H1 (cell line): ENCODE measurements at regions not wholly inside any gene's neighbourhood (a gene's known extent, or its start where the extent isn't known, plus 50 kb on each side); places are given as distances from the start of the nearest gene placed in this dataset.

Source experiments
- CTCF ChIA-PET: fragments of 300-600 bp; sonication (Branson Sonifier 250); formaldehyde crosslinking; loops from one replicate; lab custom pipeline; 2021; ENCODE audit not compliant: partially characterized antibody; lab: Charles Lee
- POLR2A ChIA-PET: fragments of 300-600 bp; sonication (Branson Sonifier 250); formaldehyde crosslinking; loops from one replicate; lab custom pipeline; 2021; ENCODE audit warnings: inconsistent platforms; ENCODE audit not compliant: partially characterized antibody; lab: Charles Lee
- DNase-seq, 2 experiments: peaks; one replicate each; pipeline versions ENCODE4 v3.0.0 to v3.0.0-alpha.2; 2010 to 2022; ENCODE audit warnings: low spot score in 2 of 2, low read depth in 1 of 2, mixed read lengths in 1 of 2
- FAIRE-seq: peaks from 2 replicates; lab custom pipeline; 2011; peaks lifted over from hg19 to GRCh38; lab: Jason Lieb, UNC
- H2AFZ ChIP-seq: 2 replicates; pipeline ENCODE4 v1.8.1; 2012; ENCODE audit warnings: low read length, inconsistent platforms
- H2AK5ac ChIP-seq: 2 replicates; pipeline ENCODE4 v1.6.1; 2013; ENCODE audit warnings: low read depth, low read length
- H2BK120ac ChIP-seq: replicated peaks from 2 replicates; pipeline ENCODE3; 2013; ENCODE audit warnings: low read depth, low read length, inconsistent platforms
- H2BK12ac ChIP-seq: 2 replicates; pipeline ENCODE4 v1.6.1; 2013; ENCODE audit warnings: low read depth, low read length
- H2BK15ac ChIP-seq: 2 replicates; pipeline ENCODE4 v1.6.1; 2013; ENCODE audit warnings: low read length
- H2BK20ac ChIP-seq: 2 replicates; pipeline ENCODE4 v1.6.1; 2013; ENCODE audit warnings: low read length
- H2BK5ac ChIP-seq: 2 replicates; pipeline ENCODE4 v1.6.1; 2013; ENCODE audit warnings: low read depth, low read length
- H3K14ac ChIP-seq: 2 replicates; pipeline ENCODE4 v1.6.1; 2013; ENCODE audit warnings: inconsistent platforms; ENCODE audit not compliant: insufficient read length
- H3K18ac ChIP-seq: 2 replicates; pipeline ENCODE4 v1.6.1; 2013; ENCODE audit warnings: low read length; ENCODE audit errors: extremely low read depth
- H3K23ac ChIP-seq: 2 replicates; pipeline ENCODE4 v1.6.1; 2013; ENCODE audit warnings: inconsistent platforms; ENCODE audit not compliant: insufficient read length
- H3K23me2 ChIP-seq: 2 replicates; pipeline ENCODE4 v1.6.1; 2013; ENCODE audit warnings: low read depth, low read length
- H3K27ac ChIP-seq: 2 replicates; pipeline ENCODE4 v1.6.1; 2011; ENCODE audit warnings: low read depth, low read length, inconsistent platforms
- H3K27me3 ChIP-seq, 4 experiments: replicated peaks in 1 of 4; 1 replicate in 1 of 4; 2 replicates in 3 of 4; pipeline versions ENCODE4 v1.6.1 to v1.8.1; 2011 to 2013; ENCODE audit warnings: low read length in 3 of 4, mild to moderate bottlenecking in 3 of 4, inconsistent platforms in 2 of 4, mixed read lengths in 2 of 4, moderate library complexity in 1 of 4; ENCODE audit not compliant: control insufficient read depth in 3 of 4, insufficient read depth in 3 of 4; ENCODE audit errors: extremely low read depth in 1 of 4
- H3K36me3 ChIP-seq, 4 experiments: 2 replicates each; pipeline versions ENCODE4 v1.6.1 to v1.8.1; 2011 to 2013; ENCODE audit warnings: mild to moderate bottlenecking in 4 of 4, low read length in 3 of 4, moderate library complexity in 2 of 4, control low read depth in 1 of 4, inconsistent platforms in 1 of 4; ENCODE audit not compliant: insufficient read depth in 4 of 4, control insufficient read depth in 2 of 4
- H3K4ac ChIP-seq: replicated peaks from 2 replicates; pipeline ENCODE3; 2013; ENCODE audit warnings: low read length, low read depth, mixed read lengths, inconsistent platforms; ENCODE audit not compliant: insufficient read length
- H3K4me1 ChIP-seq, 4 experiments: replicated peaks in 1 of 4; 1 replicate in 1 of 4; 2 replicates in 3 of 4; pipeline versions ENCODE4 v1.6.1 to v1.8.1; 2011 to 2013; ENCODE audit warnings: low read length in 3 of 4, inconsistent platforms in 2 of 4, mixed read lengths in 1 of 4; ENCODE audit not compliant: insufficient read depth in 4 of 4, control insufficient read depth in 3 of 4
- H3K4me2 ChIP-seq, 2 experiments: 2 replicates each; pipeline versions ENCODE4 v1.6.1 to v1.8.1; 2011 to 2013; ENCODE audit warnings: low read depth in 2 of 2, low read length in 2 of 2, control low read depth in 1 of 2, inconsistent platforms in 1 of 2, mild to moderate bottlenecking in 1 of 2; ENCODE audit not compliant: insufficient read depth in 1 of 2
- H3K4me3 ChIP-seq, 4 experiments: fragments of 200-600, 300-600 bp in 1 of 4; sonication (generic), shearing (Covaris generic), sonication (Bioruptor Twin) in 1 of 4; 2 replicates each; pipeline versions ENCODE4 v1.5.1 to v1.8.1; 2011 to 2016; ENCODE audit warnings: low read length in 4 of 4, low read depth in 3 of 4, control low read depth in 2 of 4, inconsistent platforms in 2 of 4, mild to moderate bottlenecking in 2 of 4, mixed read lengths in 1 of 4, moderate library complexity in 1 of 4; ENCODE audit not compliant: insufficient read depth in 2 of 4; ENCODE audit errors: extremely low read depth in 1 of 4
- H3K56ac ChIP-seq: replicated peaks from 2 replicates; pipeline ENCODE3; 2013; ENCODE audit warnings: low read depth, mild to moderate bottlenecking, mixed read lengths, low read length, inconsistent platforms; ENCODE audit not compliant: insufficient read length
- H3K79me1 ChIP-seq: 2 replicates; pipeline ENCODE4 v1.6.1; 2013; ENCODE audit warnings: low read depth, low read length, control low read depth
- H3K79me2 ChIP-seq, 2 experiments: 2 replicates each; pipeline versions ENCODE4 v1.6.1 to v1.8.1; 2012 to 2013; ENCODE audit warnings: low read length in 2 of 2, mild to moderate bottlenecking in 2 of 2, inconsistent platforms in 1 of 2; ENCODE audit not compliant: insufficient read depth in 2 of 2, control insufficient read depth in 1 of 2
- H3K9ac ChIP-seq, 4 experiments: replicated peaks in 1 of 4; 1 replicate in 1 of 4; 2 replicates in 3 of 4; pipeline versions ENCODE4 v1.6.1 to v1.8.1; 2011 to 2013; ENCODE audit warnings: low read depth in 3 of 4, low read length in 3 of 4, control low read depth in 2 of 4, mild to moderate bottlenecking in 2 of 4, moderate library complexity in 2 of 4, inconsistent platforms in 1 of 4; ENCODE audit errors: extremely low read depth in 1 of 4
- H3K9me3 ChIP-seq, 2 experiments: 2 replicates each; pipeline versions ENCODE4 v1.6.1 to v1.8.1; 2012 to 2013; ENCODE audit warnings: mild to moderate bottlenecking in 2 of 2, moderate library complexity in 2 of 2, control low read depth in 1 of 2, inconsistent platforms in 1 of 2, low read depth in 1 of 2, low read length in 1 of 2, mixed read lengths in 1 of 2; ENCODE audit not compliant: insufficient read depth in 2 of 2
- H4K20me1 ChIP-seq, 2 experiments: replicated peaks in 1 of 2; 2 replicates each; pipeline versions ENCODE3 to v1.8.1; 2011 to 2013; ENCODE audit warnings: inconsistent platforms in 2 of 2, low read length in 2 of 2, mild to moderate bottlenecking in 1 of 2; ENCODE audit not compliant: insufficient read depth in 2 of 2, control insufficient read depth in 1 of 2
- H4K5ac ChIP-seq: 2 replicates; pipeline ENCODE4 v1.6.1; 2013; ENCODE audit warnings: low read length, low read depth, mixed read lengths, inconsistent platforms; ENCODE audit not compliant: insufficient read length
- H4K8ac ChIP-seq: 2 replicates; pipeline ENCODE4 v1.8.0; 2013; ENCODE audit warnings: mild to moderate bottlenecking, moderate library complexity, low read length, inconsistent platforms; ENCODE audit not compliant: insufficient read depth; ENCODE audit errors: extremely low read depth
- H4K91ac ChIP-seq: replicated peaks from 2 replicates; pipeline ENCODE3; 2013; ENCODE audit warnings: low read length, mixed read lengths, inconsistent platforms; ENCODE audit not compliant: insufficient read length
- BACH1 ChIP-seq: IDR thresholded peaks from 2 replicates; pipeline ENCODE4 v1.6.1; 2012; ENCODE audit warnings: low read length, improper control_type of control experiment
- BRCA1 ChIP-seq: IDR thresholded peaks from 2 replicates; pipeline ENCODE4 v1.6.1; 2012; ENCODE audit warnings: low read depth, low read length, improper control_type of control experiment
- CBX8 ChIP-seq: fragments of 300-800, 300-1000 bp; sonication (generic); IDR thresholded peaks from 2 replicates; pipeline ENCODE4 v1.7.1; 2016; ENCODE audit warnings: low read depth, low read length, borderline replicate concordance
- CTBP2 ChIP-seq: IDR thresholded peaks from 2 replicates; pipeline ENCODE4 v1.7.0; 2011; ENCODE audit warnings: borderline replicate concordance, mild to moderate bottlenecking, moderate library complexity, mixed read lengths, low read length; ENCODE audit not compliant: insufficient read depth, insufficient read length
- EGR1 ChIP-seq: IDR thresholded peaks from 2 replicates; pipeline ENCODE4 v1.6.1; 2011; ENCODE audit warnings: low read depth, low read length, borderline replicate concordance
- GABPA ChIP-seq: IDR thresholded peaks from 2 replicates; pipeline ENCODE4 v1.6.1; 2011; ENCODE audit warnings: mild to moderate bottlenecking, low read length, moderate library complexity, borderline replicate concordance; ENCODE audit not compliant: insufficient read depth
- HDAC2 ChIP-seq, 2 experiments: fragments of 300-600 bp in 1 of 2; sonication (generic) in 1 of 2; IDR thresholded peaks; 2 replicates each; pipeline ENCODE4 v1.6.1; 2011 to 2012; ENCODE audit warnings: low read depth in 2 of 2, low read length in 2 of 2, mild to moderate bottlenecking in 2 of 2, moderate library complexity in 2 of 2, borderline replicate concordance in 1 of 2, inconsistent platforms in 1 of 2
- JUN ChIP-seq: IDR thresholded peaks from 2 replicates; pipeline ENCODE4 v1.6.1; 2011; ENCODE audit warnings: low read depth, mild to moderate bottlenecking, improper control_type of control experiment, low read length
- MAX ChIP-seq: IDR thresholded peaks from 2 replicates; pipeline ENCODE4 v1.6.1; 2012; ENCODE audit warnings: inconsistent platforms
- NRF1 ChIP-seq: IDR thresholded peaks from 2 replicates; pipeline ENCODE4 v1.6.1; 2011; ENCODE audit warnings: mild to moderate bottlenecking, low read depth, low read length, improper control_type of control experiment
- POLR2AphosphoS5 ChIP-seq: IDR thresholded peaks from 2 replicates; pipeline ENCODE4 v1.6.1; 2011; ENCODE audit warnings: low read depth, low read length
- RAD21 ChIP-seq, 2 experiments: IDR thresholded peaks in 1 of 2; conservative IDR thresholded peaks in 1 of 2; 2 replicates each; pipeline ENCODE4 v1.6.1; 2011; ENCODE audit warnings: low read depth in 2 of 2, low read length in 2 of 2, improper control_type of control experiment in 1 of 2, inconsistent platforms in 1 of 2, mild to moderate bottlenecking in 1 of 2, moderate library complexity in 1 of 2
- SIX5 ChIP-seq: IDR thresholded peaks from 2 replicates; pipeline ENCODE4 v1.6.1; 2011; ENCODE audit warnings: mild to moderate bottlenecking, low read depth, low read length
- TCF12 ChIP-seq: IDR thresholded peaks from 2 replicates; pipeline ENCODE4 v1.6.1; 2011; ENCODE audit warnings: low read depth, mild to moderate bottlenecking, low read length
- TEAD4 ChIP-seq: IDR thresholded peaks from 2 replicates; pipeline ENCODE4 v1.6.1; 2012; ENCODE audit warnings: low read depth, low read length, inconsistent platforms, mixed read lengths
- WGBS, 2 experiments: shearing (Covaris generic) in 1 of 2; methylation state at CpG; one replicate each; pipeline versions ENCODE4 v1.1.6 to v1.1.7; 2013 to 2015; ENCODE audit warnings: low lambda C conversion rate in 2 of 2, mixed read lengths in 2 of 2, inconsistent platforms in 1 of 2, low coverage in 1 of 2, missing lambda C conversion rate in 1 of 2; ENCODE audit not compliant: insufficient replicate concordance in 2 of 2, insufficient coverage in 1 of 2, insufficient read length in 1 of 2; ENCODE audit errors: extremely low coverage in 1 of 2, missing lambda C conversion rate in 1 of 2; 5-methylcytosine and 5-hydroxymethylcytosine counted together

GRCh38 chr14:23804817-23805216, 148.8 kb upstream of the DHRS4 start:
- POLR2A ChIA-PET = no interaction called here
- WGBS, 2 experiments = 71% methylated on average over 3 of the region's 3 CpGs; no CpG with 5 or more reads in 1 of the 2 experiments
- FAIRE-seq = no peak
- TF ChIP-seq TCF12 = no peak
- no peak for TF ChIP-seq TEAD4
- TF ChIP-seq MAX = no peak
- TF ChIP-seq CTBP2 = no peak
- TF ChIP-seq POLR2AphosphoS5 = no peak
- no peak for TF ChIP-seq NRF1
- TF ChIP-seq BRCA1 = no peak
- TF ChIP-seq CBX8 = no peak
- no peak for TF ChIP-seq BACH1
- no peak for TF ChIP-seq HDAC2 (IDR thresholded peaks at IDR 0.05; ENCODE audit: borderline replicate concordance in 1 of 2, low read depth in 2 of 2, low read length in 2 of 2)
- TF ChIP-seq SIX5 = no peak
- TF ChIP-seq GABPA = no peak
- no peak for TF ChIP-seq EGR1
- no peak for TF ChIP-seq JUN
- no peak for TF ChIP-seq RAD21 (IDR thresholded peaks at IDR 0.05 in 1 of 2, conservative IDR thresholded peaks at IDR 0.05 in 1 of 2; ENCODE audit: low read depth in 2 of 2, low read length in 2 of 2)

More at GRCh38 chr14:23804817-23805216, 148.8 kb upstream of the DHRS4 start:
- no peak overlapping the region for H2AFZ ChIP-seq
- no peaks in the 10 kb centered on the region for H3K79me2 ChIP-seq
- H3K4me1 ChIP-seq = no peaks in the 10 kb centered on the region
- H3K14ac ChIP-seq = no peak overlapping the region
- CTCF ChIA-PET = interaction anchor here (0.6 to 0.7 kb wide), 2 partner anchors 18 to 168 kb away, joined by 3 read pairs; partner anchors contain the start of gene DHRS2
- H2AK5ac ChIP-seq = no peak overlapping the region
- no peak overlapping the region for H3K9ac ChIP-seq
- H3K4me3 ChIP-seq = no peak overlapping the region
- no peak overlapping the region for H3K56ac ChIP-seq
- H3K36me3 ChIP-seq = no peaks in the 10 kb centered on the region
- H4K5ac ChIP-seq = no peak overlapping the region
- H4K20me1 ChIP-seq = no peaks in the 10 kb centered on the region
- no peak overlapping the region for H2BK15ac ChIP-seq
- no peak overlapping the region for H3K27ac ChIP-seq
- no peaks in the 10 kb centered on the region for H3K27me3 ChIP-seq
- H3K4ac ChIP-seq = no peak overlapping the region
- DNase-seq = no peak
- H3K18ac ChIP-seq = no peak overlapping the region
- H3K79me1 ChIP-seq = no peaks in the 10 kb centered on the region
- no peak overlapping the region for H2BK12ac ChIP-seq
- peaks cover 22 to 49% of the 10 kb centered on the region in 2 experiments for H3K9me3 ChIP-seq
- no peak overlapping the region for H3K4me2 ChIP-seq
- no peak overlapping the region for H4K8ac ChIP-seq
- no peak overlapping the region for H2BK20ac ChIP-seq
- no peaks in the 10 kb centered on the region for H3K23me2 ChIP-seq
- no peak overlapping the region for H2BK5ac ChIP-seq
- H3K23ac ChIP-seq = no peak overlapping the region
- H2BK120ac ChIP-seq = no peak overlapping the region
- no peak overlapping the region for H4K91ac ChIP-seq
